H9 (cell line): ENCODE measurements at regions not wholly inside any gene's neighbourhood (a gene's known extent, or its start where the extent isn't known, plus 50 kb on each side); places are given as distances from the start of the nearest gene placed in this dataset.
A peak's percentile ranks its signal among the peaks of the same experiment; 100 is the strongest.

Experiments used
- DNase-seq: peaks from one replicate; pipeline ENCODE4 v3.0.0-alpha.2; 2017
- H2AFZ ChIP-seq: one replicate; pipeline ENCODE4 v1.6.1; 2013; ENCODE audit warnings: mild to moderate bottlenecking, low read length, control low read depth, moderate library complexity
- H2AK5ac ChIP-seq: 2 replicates; pipeline ENCODE4 v1.6.1; 2013; ENCODE audit warnings: low read length, control low read depth, mixed read lengths; ENCODE audit not compliant: insufficient read length
- H2BK120ac ChIP-seq: one replicate; pipeline ENCODE4 v1.6.1; 2013; ENCODE audit warnings: low read depth, mild to moderate bottlenecking, low read length, control low read depth, inconsistent platforms; ENCODE audit not compliant: poor library complexity, severe bottlenecking
- H2BK12ac ChIP-seq: 2 replicates; pipeline ENCODE4 v1.6.1; 2013; ENCODE audit warnings: low read length, control low read depth, mixed read lengths, low read depth; ENCODE audit not compliant: insufficient read length
- H2BK15ac ChIP-seq: 2 replicates; pipeline ENCODE4 v1.6.1; 2013; ENCODE audit warnings: low read depth, low read length, control low read depth
- H2BK20ac ChIP-seq: one replicate; pipeline ENCODE4 v1.6.1; 2013; ENCODE audit warnings: low read depth, mild to moderate bottlenecking, low read length, control low read depth, inconsistent platforms; ENCODE audit not compliant: poor library complexity, severe bottlenecking
- H2BK5ac ChIP-seq: 2 replicates; pipeline ENCODE4 v1.6.1; 2013; ENCODE audit warnings: low read length, control low read depth, mixed read lengths; ENCODE audit not compliant: insufficient read length
- H3K14ac ChIP-seq: 2 replicates; pipeline ENCODE4 v1.6.1; 2013; ENCODE audit warnings: low read length, control low read depth; ENCODE audit not compliant: insufficient read depth
- H3K18ac ChIP-seq: 2 replicates; pipeline ENCODE4 v1.6.1; 2013; ENCODE audit warnings: low read depth, mild to moderate bottlenecking, mixed read lengths, low read length, control low read depth; ENCODE audit not compliant: insufficient read length
- H3K23ac ChIP-seq: 2 replicates; pipeline ENCODE4 v1.6.1; 2013; ENCODE audit warnings: low read length, control low read depth, mixed read lengths, low read depth; ENCODE audit not compliant: insufficient read length
- H3K23me2 ChIP-seq: 2 replicates; pipeline ENCODE4 v1.6.1; 2013; ENCODE audit warnings: low read depth, mild to moderate bottlenecking, mixed read lengths, low read length, control low read depth; ENCODE audit not compliant: insufficient read length, poor library complexity, severe bottlenecking
- H3K27ac ChIP-seq: 2 replicates; pipeline ENCODE4 v1.5.1; 2013; ENCODE audit warnings: low read length, control low read depth, mixed read lengths, low read depth; ENCODE audit not compliant: insufficient read length
- H3K27me3 ChIP-seq: 2 replicates; pipeline ENCODE4 v1.6.1; 2013; ENCODE audit warnings: low read length, control low read depth, inconsistent platforms; ENCODE audit not compliant: insufficient read depth
- H3K4ac ChIP-seq: 2 replicates; pipeline ENCODE4 v1.6.1; 2013; ENCODE audit warnings: low read depth, mild to moderate bottlenecking, control low read depth, inconsistent platforms, low read length, moderate library complexity
- H3K4me1 ChIP-seq: 2 replicates; pipeline ENCODE4 v1.6.1; 2013; ENCODE audit warnings: low read length, control low read depth, inconsistent platforms; ENCODE audit not compliant: insufficient read depth
- H3K4me2 ChIP-seq: 2 replicates; pipeline ENCODE4 v1.6.1; 2013; ENCODE audit warnings: low read length, control low read depth, mixed read lengths; ENCODE audit not compliant: insufficient read length, insufficient read depth
- H3K56ac ChIP-seq: 2 replicates; pipeline ENCODE4 v1.6.1; 2013; ENCODE audit warnings: low read depth, mild to moderate bottlenecking, mixed read lengths, low read length, control low read depth; ENCODE audit not compliant: insufficient read length
- H3K79me1 ChIP-seq: 2 replicates; pipeline ENCODE4 v1.6.1; 2013; ENCODE audit warnings: low read depth, mild to moderate bottlenecking, moderate library complexity, low read length, control low read depth, inconsistent platforms; ENCODE audit not compliant: insufficient read depth, poor library complexity, severe bottlenecking
- H3K79me2 ChIP-seq: 2 replicates; pipeline ENCODE4 v1.6.1; 2013; ENCODE audit warnings: low read length, control low read depth, inconsistent platforms; ENCODE audit not compliant: insufficient read depth
- H3K9ac ChIP-seq: 2 replicates; pipeline ENCODE4 v1.6.1; 2013; ENCODE audit warnings: low read length, control low read depth, mixed read lengths; ENCODE audit not compliant: insufficient read length; ENCODE audit errors: extremely low read depth
- H3K9me3 ChIP-seq: one replicate; pipeline ENCODE4 v1.6.1; 2013; ENCODE audit warnings: low read depth, low read length, inconsistent platforms; ENCODE audit not compliant: control insufficient read depth
- H3T11ph ChIP-seq: one replicate; pipeline ENCODE4 v1.6.1; 2013; ENCODE audit warnings: mild to moderate bottlenecking, low read length, control low read depth, inconsistent platforms
- H4K20me1 ChIP-seq: one replicate; pipeline ENCODE4 v1.6.1; 2013; ENCODE audit not compliant: control insufficient read depth, insufficient read length, insufficient read depth
- H4K5ac ChIP-seq: 2 replicates; pipeline ENCODE4 v1.6.1; 2013; ENCODE audit warnings: low read depth, mild to moderate bottlenecking, mixed read lengths, low read length, control low read depth; ENCODE audit not compliant: insufficient read length
- H4K8ac ChIP-seq: replicated peaks from 2 replicates; pipeline ENCODE4 v1.6.1; 2013; ENCODE audit warnings: low read length, control low read depth, mixed read lengths, low read depth; ENCODE audit not compliant: insufficient read length
- H4K91ac ChIP-seq: 2 replicates; pipeline ENCODE4 v1.6.1; 2013; ENCODE audit warnings: low read depth, mild to moderate bottlenecking, moderate library complexity, mixed read lengths, low read length, control low read depth; ENCODE audit not compliant: insufficient read length
- H3K27ac Mint-ChIP-seq, 3 experiments: 2 replicates in 2 of 3; 3 replicates in 1 of 3; pipeline ENCODE4 v1.8.0; 2020 to 2021; ENCODE audit warnings: mixed read lengths in 3 of 3, mild to moderate bottlenecking in 1 of 3, moderate library complexity in 1 of 3
- H3K27me3 Mint-ChIP-seq: 2 replicates; pipeline ENCODE4 v1.8.0; 2021; ENCODE audit warnings: low read depth, mild to moderate bottlenecking, moderate library complexity, mixed read lengths
- H3K36me3 Mint-ChIP-seq, 3 experiments: 2 replicates in 2 of 3; 3 replicates in 1 of 3; pipeline ENCODE4 v1.8.0; 2020 to 2021; ENCODE audit warnings: low read depth in 3 of 3, mixed read lengths in 3 of 3; ENCODE audit not compliant: insufficient read depth in 1 of 3
- H3K4me1 Mint-ChIP-seq, 2 experiments: 2 replicates each; pipeline ENCODE4 v1.8.0; 2020; ENCODE audit warnings: mixed read lengths in 2 of 2
- H3K4me3 Mint-ChIP-seq, 2 experiments: 2 replicates in 1 of 2; 3 replicates in 1 of 2; pipeline ENCODE4 v1.8.0; 2020 to 2021; ENCODE audit warnings: mild to moderate bottlenecking in 2 of 2, mixed read lengths in 2 of 2, moderate library complexity in 1 of 2
- H3K9me3 Mint-ChIP-seq, 2 experiments: 2 replicates in 1 of 2; 3 replicates in 1 of 2; pipeline ENCODE4 v1.8.0; 2020; ENCODE audit warnings: mild to moderate bottlenecking in 2 of 2, mixed read lengths in 2 of 2, moderate library complexity in 1 of 2
- CTCF ChIP-seq: fragments of 200-600 bp; sonication (generic); conservative IDR thresholded peaks from 3 replicates; pipeline ENCODE4 v1.8.0; 2021; ENCODE audit warnings: antibody characterized with exemption, mild to moderate bottlenecking
- WGBS: extraction: QIAGEN DNeasy Blood & Tissue Kit; methylation state at CpG from one replicate; pipeline ENCODE4 v1.1.7; 2013; ENCODE audit warnings: missing lambda C conversion rate, low lambda C conversion rate, mixed read lengths; ENCODE audit not compliant: insufficient read length; ENCODE audit errors: extremely low coverage; 5-methylcytosine and 5-hydroxymethylcytosine counted together

DNA sequence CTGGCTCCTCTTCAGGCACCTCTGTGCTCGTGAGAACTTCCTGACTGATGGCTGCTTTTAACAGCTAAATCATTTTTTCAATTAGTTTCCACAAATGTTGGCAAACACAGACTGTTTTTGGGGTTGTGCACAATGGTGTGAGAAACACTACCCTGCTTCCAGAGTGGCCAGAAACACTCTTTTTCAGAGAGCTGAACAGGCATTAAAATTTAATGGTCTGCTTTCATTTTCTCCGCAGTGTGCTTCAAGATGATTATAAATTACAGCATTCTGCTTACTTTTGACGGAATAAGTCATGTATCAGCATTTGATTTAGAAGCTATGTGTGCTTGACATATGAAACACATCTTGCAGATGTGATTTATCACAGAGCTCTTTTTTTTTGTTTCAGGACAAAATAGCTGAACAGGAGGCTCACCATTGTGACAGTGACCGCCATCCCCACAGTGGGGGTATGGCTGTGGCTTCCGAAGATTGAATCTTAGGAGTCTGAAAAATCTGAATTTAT lies 454.5 kb upstream of the ZNF608 start:
- H3K4ac ChIP-seq: no peak overlapping the region
- peaks cover 6% of the 10 kb centered on the region for H3K23me2 ChIP-seq
- no peak overlapping the region for H4K91ac ChIP-seq
- H3K4me1 ChIP-seq: peaks cover 4% of the 10 kb centered on the region; the same call in 1 of the 2 replicates
- no peak overlapping the region for H4K8ac ChIP-seq
- no peaks in the 10 kb centered on the region for H4K20me1 ChIP-seq
- no peaks in the 10 kb centered on the region for H3K27me3 ChIP-seq
- no peak overlapping the region for H2AK5ac ChIP-seq
- H3K18ac ChIP-seq: no peak overlapping the region
- no peak overlapping the region for H2BK5ac ChIP-seq
- no peak overlapping the region for H3T11ph ChIP-seq
- H3K27ac ChIP-seq: no peak overlapping the region
- H2BK12ac ChIP-seq: no peak overlapping the region
- peaks cover 0 to 6% (median 4%) of the 10 kb centered on the region in 3 experiments; a peak in 5 of 7 replicates for H3K36me3 Mint-ChIP-seq
- no peak overlapping the region for H3K14ac ChIP-seq
- no peaks in the 10 kb centered on the region for H3K79me1 ChIP-seq
- H2BK15ac ChIP-seq: no peak overlapping the region
- no peak overlapping the region for H3K9ac ChIP-seq
- H3K9me3 Mint-ChIP-seq: no peaks in the 10 kb centered on the region
- no peak overlapping the region for H3K23ac ChIP-seq
- H3K27me3 Mint-ChIP-seq: no peaks in the 10 kb centered on the region
- peak overlapping the region; percentile 60 for H2BK20ac ChIP-seq
- no peak overlapping the region for H2BK120ac ChIP-seq
- peak overlapping the region in 1 of 3 experiments; percentile 49; a peak in 2 of 7 replicates for H3K27ac Mint-ChIP-seq
- H3K9me3 ChIP-seq: no peaks in the 10 kb centered on the region
- peaks cover 56 to 58% of the 10 kb centered on the region in 2 experiments for H3K4me1 Mint-ChIP-seq
- no peak overlapping the region for H3K56ac ChIP-seq
- TF ChIP-seq CTCF: no peak
- no peak for DNase-seq
- no peak overlapping the region for H4K5ac ChIP-seq
- H3K4me2 ChIP-seq: peak overlapping the region; percentile 68
- peak overlapping the region; percentile 84 for H2AFZ ChIP-seq
- no peaks in the 10 kb centered on the region for H3K79me2 ChIP-seq
- H3K4me3 Mint-ChIP-seq: peak overlapping the region; percentile 41 to 66; a peak in 3 of 5 replicates
- no CpG with 5 or more reads among the region's 5 CpGs for WGBS
